SK-N-SH (cell line): ENCODE measurements at regions not wholly inside any gene's neighbourhood (a gene's known extent, or its start where the extent isn't known, plus 50 kb on each side); places are given as distances from the start of the nearest gene placed in this dataset.
A peak's percentile ranks its signal among the peaks of the same experiment; 100 is the strongest.

Experiments
- CTCF ChIA-PET: fragments of 300-600, 350-600 bp; formaldehyde crosslinking; extraction: SDS; loops from one replicate; lab custom pipeline; 2021; lab: Yijun Ruan, JAX
- POLR2A ChIA-PET: fragments of 350-600 bp; sonication (Branson Sonifier 250); formaldehyde crosslinking; extraction: SDS; loops from one replicate; lab custom pipeline; 2020; ENCODE audit warnings: antibody characterized with exemption, inconsistent platforms; lab: Yijun Ruan, JAX
- DNase-seq: peaks from one replicate; pipeline ENCODE4 v3.0.0; 2012
- H2AFZ ChIP-seq: fragments of 200-600 bp; sonication (generic); 2 replicates; pipeline ENCODE4 v1.8.1; 2016; ENCODE audit warnings: antibody characterized with exemption, mild to moderate bottlenecking, low read depth
- H3F3A ChIP-seq: fragments of 200-600 bp; sonication (generic); replicated peaks from 2 replicates; pipeline ENCODE3; 2016; ENCODE audit warnings: antibody characterized with exemption, mild to moderate bottlenecking; ENCODE audit not compliant: insufficient read depth
- H3K27ac ChIP-seq, 2 experiments: fragments of 200-500 bp in 1 of 2; fragments of 200-600 bp in 1 of 2; sonication (Bioruptor generic) in 1 of 2; sonication (generic), shearing (Covaris generic) in 1 of 2; 2 replicates each; pipeline versions ENCODE4 v1.5.1 to v1.6.1; 2014 to 2016; ENCODE audit warnings: low read depth in 2 of 2, inconsistent platforms in 1 of 2, low read length in 1 of 2, mild to moderate bottlenecking in 1 of 2, mixed read lengths in 1 of 2
- H3K27me3 ChIP-seq: fragments of 200-600 bp; sonication (generic), shearing (Covaris generic); 2 replicates; pipeline ENCODE4 v1.6.1; 2016; ENCODE audit warnings: mixed run types; ENCODE audit not compliant: insufficient read depth
- H3K36me3 ChIP-seq, 2 experiments: fragments of 200-500 bp in 1 of 2; fragments of 200-600 bp in 1 of 2; sonication (Bioruptor generic) in 1 of 2; sonication (generic) in 1 of 2; replicated peaks in 1 of 2; 2 replicates each; pipeline versions ENCODE3 to v1.5.1; 2014 to 2016; ENCODE audit warnings: low read length in 1 of 2, mild to moderate bottlenecking in 1 of 2; ENCODE audit not compliant: insufficient read depth in 2 of 2, control insufficient read depth in 1 of 2
- H3K4me1 ChIP-seq, 2 experiments: fragments of 200-500 bp in 1 of 2; fragments of 200-600 bp in 1 of 2; sonication (Bioruptor generic) in 1 of 2; sonication (generic), shearing (Covaris generic) in 1 of 2; 2 replicates each; pipeline versions ENCODE4 v1.5.1 to v1.6.1; 2014 to 2016; ENCODE audit warnings: low read depth in 1 of 2, low read length in 1 of 2, mixed run types in 1 of 2; ENCODE audit not compliant: insufficient read depth in 2 of 2, control insufficient read depth in 1 of 2
- H3K4me2 ChIP-seq: fragments of 200-600 bp; sonication (generic), shearing (Covaris generic); 2 replicates; pipeline ENCODE4 v1.6.1; 2017; ENCODE audit warnings: mixed run types
- H3K4me3 ChIP-seq, 2 experiments: fragments of 200-500 bp in 1 of 2; fragments of 200-600 bp in 1 of 2; sonication (Bioruptor generic) in 1 of 2; sonication (generic), shearing (Covaris generic) in 1 of 2; 2 replicates each; pipeline versions ENCODE4 v1.5.1 to v1.8.1; 2014 to 2016; ENCODE audit warnings: low read depth in 2 of 2, inconsistent platforms in 1 of 2, low read length in 1 of 2, mild to moderate bottlenecking in 1 of 2, mixed read lengths in 1 of 2, moderate library complexity in 1 of 2
- H3K79me2 ChIP-seq: fragments of 200-600 bp; sonication (generic); 2 replicates; pipeline ENCODE4 v1.8.1; 2017; ENCODE audit warnings: mild to moderate bottlenecking; ENCODE audit not compliant: insufficient read depth
- H3K9ac ChIP-seq: fragments of 200-600 bp; sonication (generic); 2 replicates; pipeline ENCODE4 v1.6.1; 2017; ENCODE audit warnings: mixed run types
- H3K9me2 ChIP-seq: fragments of 200-600 bp; sonication (generic); 2 replicates; pipeline ENCODE4 v1.6.1; 2017; ENCODE audit warnings: mixed run types
- H3K9me3 ChIP-seq: fragments of 200-600 bp; sonication (generic); 2 replicates; pipeline ENCODE4 v1.6.1; 2017; ENCODE audit warnings: mixed run types, mild to moderate bottlenecking, moderate library complexity
- H4K20me1 ChIP-seq: fragments of 200-600 bp; sonication (generic); 2 replicates; pipeline ENCODE4 v1.6.1; 2017; ENCODE audit warnings: mild to moderate bottlenecking, mixed run types; ENCODE audit not compliant: insufficient read depth
- CHD2 ChIP-seq: fragments of 150-350 bp; IDR thresholded peaks from 2 replicates; pipeline ENCODE4 v1.6.1; 2018; ENCODE audit warnings: low read length; ENCODE audit not compliant: partially characterized antibody
- CTCF ChIP-seq: fragments of 200-600 bp; sonication (generic); IDR thresholded peaks from 2 replicates; pipeline ENCODE4 v1.6.1; 2017; ENCODE audit warnings: antibody characterized with exemption, mild to moderate bottlenecking, moderate library complexity
- ELF1 ChIP-seq: IDR thresholded peaks from 2 replicates; pipeline ENCODE4 v1.4.0; 2012
- EP300 ChIP-seq, 2 experiments: IDR thresholded peaks; 2 replicates each; pipeline versions ENCODE4 v1.4.0 to v1.6.1; 2012; ENCODE audit warnings: borderline replicate concordance in 1 of 2, low read depth in 1 of 2, low read length in 1 of 2
- EZH2phosphoT487 ChIP-seq: fragments of 200-600 bp; sonication (generic); IDR thresholded peaks from 2 replicates; pipeline ENCODE4 v1.6.1; 2017; ENCODE audit warnings: low read depth, mixed run types, mild to moderate bottlenecking, antibody characterized with exemption, moderate library complexity, borderline replicate concordance
- GABPA ChIP-seq: IDR thresholded peaks from 2 replicates; pipeline ENCODE4 v1.4.0; 2012; ENCODE audit warnings: low read depth, mild to moderate bottlenecking
- IRF3 ChIP-seq: fragments of 150-350 bp; IDR thresholded peaks from 2 replicates; pipeline ENCODE4 v1.6.1; 2016; ENCODE audit warnings: mild to moderate bottlenecking, low read depth, low read length
- JUND ChIP-seq: IDR thresholded peaks from 2 replicates; pipeline ENCODE4 v1.4.0; 2012
- MAX ChIP-seq: IDR thresholded peaks from 2 replicates; pipeline ENCODE4 v1.4.0; 2012; ENCODE audit warnings: low read depth
- NRF1 ChIP-seq: IDR thresholded peaks from 2 replicates; pipeline ENCODE4 v1.6.1; 2012; ENCODE audit warnings: low read depth, mild to moderate bottlenecking, low read length
- PBX3 ChIP-seq: IDR thresholded peaks from 2 replicates; pipeline ENCODE4; 2012
- POLR2AphosphoS5 ChIP-seq: IDR thresholded peaks from 2 replicates; pipeline ENCODE4 v1.6.1; 2012; ENCODE audit warnings: low read depth, low read length
- RAD21 ChIP-seq: IDR thresholded peaks from 2 replicates; pipeline ENCODE4 v1.6.1; 2012; ENCODE audit warnings: mild to moderate bottlenecking, low read length
- RCOR1 ChIP-seq: fragments of 150-350 bp; IDR thresholded peaks from 2 replicates; pipeline ENCODE4 v1.6.1; 2017; ENCODE audit warnings: antibody characterized with exemption, low read length
- RFX5 ChIP-seq: IDR thresholded peaks from 2 replicates; pipeline ENCODE4 v1.6.1; 2012; ENCODE audit warnings: mild to moderate bottlenecking, improper control_type of control experiment, low read length
- SMC3 ChIP-seq: IDR thresholded peaks from 2 replicates; pipeline ENCODE4 v1.6.1; 2012; ENCODE audit warnings: low read depth, low read length, improper control_type of control experiment
- TAF1 ChIP-seq: IDR thresholded peaks from 2 replicates; pipeline ENCODE4 v1.6.1; 2012; ENCODE audit warnings: low read depth, mild to moderate bottlenecking, low read length, moderate library complexity, borderline replicate concordance
- TCF12 ChIP-seq: IDR thresholded peaks from 2 replicates; pipeline ENCODE4 v1.4.0; 2012
- USF2 ChIP-seq: fragments of 150-350 bp; IDR thresholded peaks from 2 replicates; pipeline ENCODE4 v1.6.1; 2017; ENCODE audit warnings: antibody characterized with exemption, low read length, low read depth, borderline replicate concordance
- YY1 ChIP-seq: IDR thresholded peaks from 2 replicates; pipeline ENCODE4 v1.4.0; 2012; ENCODE audit warnings: low read depth, mild to moderate bottlenecking
- WGBS: methylation state at CpG from one replicate; pipeline ENCODE4 v1.1.6; 2017; ENCODE audit warnings: low lambda C conversion rate; 5-methylcytosine and 5-hydroxymethylcytosine counted together

GRCh38 chr1:10909697-10910680 lies 102.5 kb upstream of the TARDBP start:
- TF ChIP-seq EP300 (IDR thresholded peaks at IDR 0.05; ENCODE audit: borderline replicate concordance in 1 of 2, low read depth in 1 of 2, low read length in 1 of 2) (no peak), POLR2AphosphoS5 (no peak), MAX (no peak), YY1 (no peak), NRF1 (no peak), EZH2phosphoT487 (no peak), ELF1 (no peak), SMC3 (peak; percentile 43), USF2 (no peak), RFX5 (no peak), PBX3 (no peak), TCF12 (no peak), RAD21 (peak; percentile 61), JUND (no peak), CHD2 (peak; percentile 5), IRF3 (no peak), CTCF (peak; percentile 58), TAF1 (no peak), RCOR1 (no peak), GABPA (no peak)
- TF ChIP-seq, all 33 proteins: peak for 4
- no peaks in the 10 kb centered on the region for H3K36me3 ChIP-seq
- H4K20me1 ChIP-seq = no peaks in the 10 kb centered on the region
- peaks cover 0 to 38% of the 10 kb centered on the region in 2 experiments; a peak in 1 of 4 replicates for H3K4me1 ChIP-seq
- no peaks in the 10 kb centered on the region for H3K79me2 ChIP-seq
- no peaks in the 10 kb centered on the region for H3K27me3 ChIP-seq
- POLR2A ChIA-PET = interaction anchor here (1.0 to 1.9 kb wide), 2 partner anchors 34 to 237 kb away, joined by 3 to 7 read pairs; no protein-coding TSS in a partner anchor
- no peaks in the 10 kb centered on the region for H3K9me3 ChIP-seq
- no peak overlapping the region for H3K4me2 ChIP-seq
- WGBS = 88% methylated on average over 10 of the region's 22 CpGs
- DNase-seq = peak; percentile 85
- no peak overlapping the region for H3K9ac ChIP-seq
- no peaks in the 10 kb centered on the region for H3K9me2 ChIP-seq
- CTCF ChIA-PET = interaction anchor here (0.6 to 2.7 kb wide), 26 partner anchors 9 to 479 kb away, joined by 3 to 13 read pairs (median 6); partner anchors contain the start of gene CENPS
- no peak overlapping the region for H2AFZ ChIP-seq
- H3F3A ChIP-seq = no peaks in the 10 kb centered on the region
- H3K27ac ChIP-seq = peak overlapping the region in 1 of 2 experiments; percentile 62; a peak in 2 of 4 replicates
- no peak overlapping the region for H3K4me3 ChIP-seq
